SU-DHL-6 (cell line): ENCODE measurements at regions not wholly inside any gene's neighbourhood (a gene's known extent, or its start where the extent isn't known, plus 50 kb on each side); places are given as distances from the start of the nearest gene placed in this dataset.
"Not testable (repeated sequence)": the region's sequence is repeated elsewhere in the genome, so short reads cannot be mapped to it uniquely, and the experiment has no call there.

ENCODE experiments used
- H2AFZ ChIP-seq: fragments of 200-600 bp; sonication (generic); 2 replicates; pipeline ENCODE4 v1.6.1; 2014; ENCODE audit warnings: low read depth, mild to moderate bottlenecking, moderate library complexity, mixed read lengths, antibody characterized with exemption, low read length; ENCODE audit not compliant: severe bottlenecking
- H3F3A ChIP-seq: fragments of 200-600 bp; shearing (Covaris generic); 2 replicates; pipeline ENCODE4 v1.6.0; 2016; ENCODE audit warnings: antibody characterized with exemption, mild to moderate bottlenecking; ENCODE audit not compliant: insufficient read depth
- H3K27ac ChIP-seq: fragments of 200-600 bp; sonication (generic); 2 replicates; pipeline ENCODE4 v1.5.1; 2016; ENCODE audit warnings: low read depth, mild to moderate bottlenecking, low read length, moderate library complexity, mixed read lengths
- H3K27me3 ChIP-seq: fragments of 200-600 bp; sonication (generic), shearing (Covaris generic); 2 replicates; pipeline ENCODE4 v1.6.0; 2014; ENCODE audit warnings: mild to moderate bottlenecking, low read length
- H3K36me3 ChIP-seq: fragments of 200-600 bp; sonication (generic); 2 replicates; pipeline ENCODE4 v1.6.1; 2014; ENCODE audit warnings: mild to moderate bottlenecking, low read length, mixed read lengths
- H3K4me2 ChIP-seq: fragments of 300-600, 200-600 bp; shearing (Covaris generic), sonication (generic); 2 replicates; pipeline ENCODE4 v1.6.0; 2014; ENCODE audit warnings: low read length, low read depth, mild to moderate bottlenecking; ENCODE audit not compliant: poor library complexity, severe bottlenecking
- H3K4me3 ChIP-seq: fragments of 200-600 bp; sonication (generic); 2 replicates; pipeline ENCODE4 v1.5.1; 2014; ENCODE audit warnings: antibody characterized with exemption, low read length, mild to moderate bottlenecking, mixed read lengths; ENCODE audit not compliant: insufficient read depth, poor library complexity, severe bottlenecking
- H3K79me2 ChIP-seq: fragments of 200-600 bp; sonication (generic); 2 replicates; pipeline ENCODE4 v1.6.1; 2014; ENCODE audit warnings: mild to moderate bottlenecking, low read length, moderate library complexity; ENCODE audit not compliant: insufficient read depth
- H3K9ac ChIP-seq: fragments of 200-600 bp; sonication (generic); 2 replicates; pipeline ENCODE4 v1.7.0; 2014; ENCODE audit warnings: mild to moderate bottlenecking, low read length
- H3K9me2 ChIP-seq: fragments of 200-600 bp; sonication (generic); replicated peaks from 2 replicates; pipeline ENCODE4 v1.6.1; 2014; ENCODE audit warnings: low read length; ENCODE audit not compliant: insufficient read depth
- H3K9me3 ChIP-seq: fragments of 200-600 bp; sonication (generic); 2 replicates; pipeline ENCODE4 v1.6.1; 2014; ENCODE audit warnings: low read length, mixed read lengths; ENCODE audit not compliant: insufficient read depth
- H4K20me1 ChIP-seq: fragments of 200-600 bp; sonication (generic); 2 replicates; pipeline ENCODE4 v1.6.1; 2014; ENCODE audit warnings: low read depth, mild to moderate bottlenecking, antibody characterized with exemption, low read length, moderate library complexity, mixed read lengths
- EZH2phosphoT487 ChIP-seq: fragments of 200-600 bp; sonication (generic), shearing (Covaris generic); conservative IDR thresholded peaks from 2 replicates; pipeline ENCODE4 v1.6.1; 2018; ENCODE audit warnings: mild to moderate bottlenecking, antibody characterized with exemption, low read length, moderate library complexity, mixed read lengths
- TF ChIP-seq, protein P1 (sequence below): fragments of 200-600 bp; sonication (generic); IDR thresholded peaks from one replicate; pipeline ENCODE4 v1.5.1; 2017; ENCODE audit warnings: antibody characterized with exemption, mild to moderate bottlenecking, low read length, moderate library complexity; ENCODE audit not compliant: insufficient read depth, poor library complexity, severe bottlenecking

DNA sequence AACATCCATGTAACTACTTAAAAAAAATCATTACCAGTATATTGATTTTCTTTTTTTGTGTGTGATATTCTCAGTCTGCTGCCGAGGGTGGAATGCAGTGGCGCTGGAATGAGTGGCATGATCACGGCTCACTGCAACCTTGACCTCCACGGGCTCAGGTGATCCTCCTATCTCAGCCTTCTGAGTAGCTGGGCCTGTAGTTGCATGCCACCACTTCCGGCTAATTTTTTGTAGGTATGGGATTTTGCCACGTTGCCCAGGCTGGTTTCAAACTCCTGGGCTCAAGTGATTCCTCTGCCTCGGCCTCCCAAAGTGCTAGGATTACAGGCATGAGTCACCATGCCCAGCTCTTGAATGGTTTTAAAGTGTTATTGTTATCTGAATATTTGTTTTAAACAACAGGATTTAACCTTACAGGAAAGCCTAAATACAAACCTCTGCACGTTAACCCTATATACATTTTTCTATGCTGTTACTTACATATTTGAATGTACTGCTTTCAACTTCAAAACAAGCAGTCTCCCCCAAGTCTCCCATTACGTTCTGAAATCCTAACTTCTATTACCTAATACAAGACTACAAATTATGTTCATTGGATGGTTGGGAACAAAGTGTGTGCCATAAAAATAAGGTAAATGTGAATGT, 61.7 kb downstream of the KPNA2 start:
- H3F3A ChIP-seq: peaks cover 8% of the 10 kb centered on the region
- no peaks in the 10 kb centered on the region for H3K9me3 ChIP-seq
- no peaks in the 10 kb centered on the region for H3K79me2 ChIP-seq
- H3K9ac ChIP-seq: no peak overlapping the region
- no peaks in the 10 kb centered on the region for H3K27me3 ChIP-seq
- H4K20me1 ChIP-seq: no peaks in the 10 kb centered on the region
- H3K9me2 ChIP-seq: no peaks in the 10 kb centered on the region
- no peak overlapping the region for H3K4me3 ChIP-seq
- TF ChIP-seq, protein P1, sequence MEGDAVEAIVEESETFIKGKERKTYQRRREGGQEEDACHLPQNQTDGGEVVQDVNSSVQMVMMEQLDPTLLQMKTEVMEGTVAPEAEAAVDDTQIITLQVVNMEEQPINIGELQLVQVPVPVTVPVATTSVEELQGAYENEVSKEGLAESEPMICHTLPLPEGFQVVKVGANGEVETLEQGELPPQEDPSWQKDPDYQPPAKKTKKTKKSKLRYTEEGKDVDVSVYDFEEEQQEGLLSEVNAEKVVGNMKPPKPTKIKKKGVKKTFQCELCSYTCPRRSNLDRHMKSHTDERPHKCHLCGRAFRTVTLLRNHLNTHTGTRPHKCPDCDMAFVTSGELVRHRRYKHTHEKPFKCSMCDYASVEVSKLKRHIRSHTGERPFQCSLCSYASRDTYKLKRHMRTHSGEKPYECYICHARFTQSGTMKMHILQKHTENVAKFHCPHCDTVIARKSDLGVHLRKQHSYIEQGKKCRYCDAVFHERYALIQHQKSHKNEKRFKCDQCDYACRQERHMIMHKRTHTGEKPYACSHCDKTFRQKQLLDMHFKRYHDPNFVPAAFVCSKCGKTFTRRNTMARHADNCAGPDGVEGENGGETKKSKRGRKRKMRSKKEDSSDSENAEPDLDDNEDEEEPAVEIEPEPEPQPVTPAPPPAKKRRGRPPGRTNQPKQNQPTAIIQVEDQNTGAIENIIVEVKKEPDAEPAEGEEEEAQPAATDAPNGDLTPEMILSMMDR: no peak
- TF ChIP-seq EZH2phosphoT487: no peak
- H2AFZ ChIP-seq: no peak overlapping the region
- H3K36me3 ChIP-seq: no peaks in the 10 kb centered on the region
- H3K4me2 ChIP-seq: no peak overlapping the region
- H3K27ac ChIP-seq: no peak overlapping the region

DNA sequence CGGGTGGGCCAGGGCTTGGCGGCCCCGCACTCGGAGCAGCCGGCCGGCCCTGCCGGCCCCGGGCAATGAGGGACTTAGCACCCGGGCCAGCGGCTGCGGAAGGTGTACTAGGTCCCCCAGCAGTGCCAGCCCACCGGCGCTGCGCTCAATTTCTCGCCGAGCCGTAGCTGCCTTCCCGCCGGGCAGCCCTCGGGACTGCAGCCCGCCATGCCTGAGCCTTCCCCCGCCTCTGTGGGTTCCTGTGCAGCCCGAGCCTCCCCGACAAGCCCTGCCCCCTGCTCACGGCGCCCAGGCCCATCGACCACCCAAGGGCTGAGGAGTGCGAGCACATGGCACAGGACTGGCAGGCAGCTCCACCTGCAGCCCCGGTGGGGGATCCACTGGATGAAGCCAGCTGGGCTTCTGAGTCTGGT, 63.8 kb downstream of the KPNA2 start:
- H3K4me2 ChIP-seq, H2AFZ ChIP-seq, H3K27ac ChIP-seq, H3K27me3 ChIP-seq, H3K9me3 ChIP-seq, H3K36me3 ChIP-seq, H3K79me2 ChIP-seq, H3K9me2 ChIP-seq, H4K20me1 ChIP-seq, H3K4me3 ChIP-seq, H3K9ac ChIP-seq: not testable (repeated sequence)
- peaks cover 20% of the 10 kb centered on the region for H3F3A ChIP-seq

- Histone ChIP-seq H4K20me1 (no peaks in the 10 kb centered on the region), H3K79me2 (no peaks in the 10 kb centered on the region), H3K9me3 (no peaks in the 10 kb centered on the region), H3K27ac (no peak overlapping the region), H3K9me2 (no peaks in the 10 kb centered on the region), H3K36me3 (no peaks in the 10 kb centered on the region), H3K4me3 (no peak overlapping the region), H2AFZ (no peak overlapping the region), H3K4me2 (no peak overlapping the region), H3F3A (peaks cover 23% of the 10 kb centered on the region), H3K9ac (no peak overlapping the region), H3K27me3 (no peaks in the 10 kb centered on the region)
- TF ChIP-seq, protein P1: no peak
- no peak for TF ChIP-seq EZH2phosphoT487
These were observed 64.6 kb downstream of the KPNA2 start for GRCh38 chr17:68100000-68100641.

- no peak for TF ChIP-seq EZH2phosphoT487
- TF ChIP-seq, protein P1: no peak
- Histone ChIP-seq H3K4me3 (peak overlapping the region; percentile 72), H3K9me3 (no peaks in the 10 kb centered on the region), H3K36me3 (no peaks in the 10 kb centered on the region), H3K79me2 (no peaks in the 10 kb centered on the region), H3K9me2 (no peaks in the 10 kb centered on the region), H3K27me3 (no peaks in the 10 kb centered on the region), H3K4me2 (peak overlapping the region; percentile 57), H3K9ac (peak overlapping the region; percentile 75), H3K27ac (no peak overlapping the region), H2AFZ (peak overlapping the region; percentile 84), H4K20me1 (no peaks in the 10 kb centered on the region), H3F3A (peaks cover 23% of the 10 kb centered on the region)
These were observed 65.8 kb downstream of the KPNA2 start for GRCh38 chr17:68101075-68101986.
